NCI-H187 (cell line): ENCODE measurements at regions not wholly inside any gene's neighbourhood (a gene's known extent, or its start where the extent isn't known, plus 50 kb on each side); places are given as distances from the start of the nearest gene placed in this dataset.

ENCODE experiments used
- DNase-seq, 2 experiments: peaks; one replicate each; lab custom pipeline; 2025; lab: John Stamatoyannopoulos, UW

DNA sequence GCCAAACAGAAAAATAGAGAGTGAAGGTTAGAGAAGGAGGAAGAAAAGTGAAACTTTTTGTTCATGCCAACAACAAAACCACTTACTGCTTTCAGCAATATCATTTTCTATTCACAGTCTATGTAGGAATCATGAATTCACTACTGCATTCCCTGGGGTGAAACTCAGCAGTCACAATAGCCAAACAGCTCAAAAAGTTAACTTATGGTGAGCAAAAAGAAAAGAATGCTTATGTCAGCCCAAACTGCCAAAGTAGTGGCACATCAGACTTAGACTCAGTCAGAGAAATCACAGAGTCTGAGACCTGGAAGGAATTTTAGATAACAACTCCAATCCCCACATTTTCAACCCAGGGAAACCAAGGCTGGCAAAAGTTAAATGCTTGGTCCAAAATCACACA lies 238.7 kb upstream of the TMCO5A start:
- no peak for DNase-seq

DNA sequence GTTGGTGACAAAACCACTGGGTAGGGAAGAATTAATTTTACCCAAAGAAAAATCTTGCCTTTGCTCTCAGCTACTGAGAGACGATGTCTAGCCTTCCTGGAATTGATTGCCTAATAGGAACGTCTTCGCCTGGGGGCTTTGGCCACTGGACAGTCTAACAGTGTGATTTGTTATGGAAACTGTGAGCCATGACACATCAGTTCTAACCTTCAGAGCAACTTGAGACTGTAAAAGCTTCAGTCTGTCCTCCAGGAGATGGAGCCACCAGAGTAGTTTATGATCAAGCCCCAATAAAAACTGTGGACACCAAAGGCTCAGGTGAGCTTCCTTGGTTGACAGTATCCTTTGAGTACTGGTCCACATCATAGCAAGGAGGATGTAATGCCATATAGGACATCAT lies 235.8 kb upstream of the TMCO5A start:
- no peak for DNase-seq

DNA sequence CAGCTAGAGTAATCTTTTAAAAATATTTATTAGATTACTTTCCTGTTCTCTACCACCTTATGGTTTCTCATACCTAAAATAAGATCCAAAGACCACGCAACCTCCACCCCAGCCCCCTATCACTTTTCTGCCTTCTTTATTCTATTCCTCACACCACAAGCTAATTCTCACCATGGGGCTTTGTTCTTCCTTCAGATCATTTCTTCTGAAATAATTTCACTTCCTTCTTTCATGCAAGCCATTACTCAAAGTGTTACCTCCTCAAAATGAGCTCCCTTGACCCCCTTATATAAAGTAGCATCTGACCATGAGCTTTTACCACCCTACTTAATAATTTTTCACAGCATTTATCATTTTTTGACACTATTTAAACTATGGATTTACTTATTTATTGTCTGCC lies 233.2 kb upstream of the TMCO5A start:
- no peak for DNase-seq

DNA sequence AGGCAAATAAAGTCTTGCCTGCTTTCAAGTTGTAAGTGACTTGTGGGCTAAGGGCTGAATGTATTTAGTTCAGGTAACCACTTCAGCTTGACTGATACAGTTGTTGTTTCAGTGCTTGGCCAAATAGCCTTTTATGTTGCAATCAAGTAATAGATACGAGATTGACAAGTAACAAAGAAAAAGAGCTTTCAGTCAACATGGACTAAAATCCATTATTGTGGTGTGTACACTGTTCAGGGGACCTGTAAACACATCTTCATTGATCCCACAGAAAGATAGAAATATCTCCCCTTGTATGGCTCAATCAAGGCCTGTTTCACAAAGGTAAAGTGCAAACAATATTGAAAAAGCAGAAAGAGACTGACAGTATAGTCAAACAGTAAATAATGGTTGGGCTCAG lies 224.8 kb upstream of the TMCO5A start:
- DNase-seq, result no peak

DNA sequence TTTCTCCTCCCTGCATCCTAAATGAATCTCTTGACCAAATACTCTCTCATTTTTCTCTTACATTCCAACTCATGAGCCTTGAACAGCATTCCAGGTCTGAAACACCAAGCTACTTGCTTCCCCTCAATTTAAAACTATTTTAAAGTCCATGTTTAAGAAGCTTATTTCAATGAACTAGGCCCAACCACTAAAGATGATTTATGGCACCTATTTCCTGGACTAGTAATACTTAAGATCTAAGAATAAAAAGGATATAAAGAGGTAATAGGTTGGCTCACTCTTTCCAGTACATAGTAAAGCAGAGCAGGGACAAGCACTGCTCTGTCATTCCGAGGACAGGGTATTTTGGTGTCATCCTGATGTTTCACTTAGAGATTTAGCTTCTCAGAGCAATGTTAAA lies 219.3 kb upstream of the TMCO5A start:
- no peak for DNase-seq

DNA sequence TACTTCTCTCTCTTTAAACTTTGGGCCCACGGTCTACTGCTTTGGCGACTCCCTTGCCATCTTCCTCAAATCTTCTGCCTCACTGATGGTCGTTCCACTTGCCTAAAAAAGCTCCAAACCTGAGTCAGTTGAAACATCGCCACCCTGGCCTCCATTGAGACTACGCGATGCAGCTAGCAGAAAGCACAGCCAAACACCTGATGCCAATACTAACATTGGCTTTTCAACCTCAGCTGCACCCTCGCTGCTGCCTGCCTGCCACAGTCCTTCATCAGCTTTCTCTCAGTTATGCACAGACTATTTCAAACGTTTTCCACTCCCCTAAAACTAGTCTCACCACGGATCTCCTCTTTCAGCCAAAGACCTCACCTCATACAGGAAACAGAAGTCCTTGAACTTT lies 214.2 kb upstream of the TMCO5A start:
- DNase-seq, result no peak

DNA sequence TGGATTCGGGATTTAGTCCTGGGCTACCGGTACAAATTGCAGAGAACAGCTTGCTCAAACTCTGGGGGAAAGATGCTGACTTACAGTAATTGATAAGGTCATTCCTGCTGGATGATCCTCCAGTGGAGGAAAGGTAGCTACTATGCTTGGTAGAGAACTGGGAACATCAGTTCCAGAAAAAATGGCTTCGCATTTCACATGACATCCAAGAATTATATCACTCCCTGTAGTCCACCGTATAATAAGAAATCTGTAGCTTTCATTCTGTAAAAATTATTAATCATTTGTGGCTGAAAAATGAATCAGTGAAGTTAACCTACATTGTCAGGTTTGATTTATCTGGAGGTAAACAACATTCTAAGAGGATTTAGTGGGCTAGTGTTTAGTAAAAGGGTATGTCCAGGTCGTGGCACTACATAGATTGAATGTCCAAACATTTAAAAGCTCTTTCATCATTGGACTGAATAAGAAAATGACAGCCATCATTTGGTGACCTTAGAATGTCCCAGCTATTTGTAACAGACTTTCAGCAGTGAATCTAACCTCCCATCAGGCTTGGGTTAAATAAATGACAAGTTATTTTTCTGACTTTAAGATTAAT lies 203.2 kb upstream of the TMCO5A start:
- DNase-seq, result no peak

DNA sequence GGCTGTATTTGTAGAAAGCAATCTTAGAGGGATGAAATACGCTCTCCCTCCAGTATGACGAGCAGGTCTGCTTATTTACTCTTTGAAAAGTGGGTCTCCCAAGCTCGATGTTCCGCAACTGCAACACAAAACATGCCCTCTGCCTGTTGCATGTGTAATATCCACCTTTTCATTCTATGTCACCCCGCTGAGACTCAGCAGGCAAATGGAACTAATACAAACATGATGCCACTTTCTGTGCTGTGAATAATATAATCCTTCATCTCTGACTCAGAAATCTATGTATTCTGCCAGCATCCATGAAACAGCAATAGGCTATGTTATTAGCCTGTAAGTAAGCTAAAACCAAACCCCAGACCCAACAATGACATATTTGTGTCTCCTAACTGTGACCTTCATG lies 200.8 kb upstream of the TMCO5A start:
- DNase-seq, result no peak

DNA sequence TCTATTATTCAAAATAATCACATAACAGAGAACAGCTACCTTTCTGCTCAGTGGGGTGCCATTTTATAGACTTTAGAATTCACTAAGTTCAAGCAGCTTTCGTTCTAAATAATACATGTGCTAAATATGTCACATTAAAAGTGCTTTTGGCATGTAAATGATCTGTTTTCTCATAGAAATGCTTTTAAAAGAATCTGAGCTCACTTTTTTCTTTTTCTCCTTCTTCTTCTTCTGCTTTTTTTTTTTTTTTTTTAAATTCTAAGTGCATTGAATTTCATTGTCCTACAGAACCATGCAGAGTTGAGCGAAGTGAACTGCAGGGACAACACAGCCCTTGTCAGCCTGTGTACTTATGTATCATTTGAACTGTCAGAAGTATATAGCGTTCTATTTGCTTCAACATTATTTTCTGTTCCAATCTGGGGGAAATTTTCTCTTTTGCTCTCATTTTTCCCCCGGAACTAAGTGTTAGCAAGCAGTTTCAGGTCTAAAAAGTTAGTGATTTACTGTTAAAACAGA lies 193.8 kb upstream of the TMCO5A start:
- DNase-seq, result no peak

DNA sequence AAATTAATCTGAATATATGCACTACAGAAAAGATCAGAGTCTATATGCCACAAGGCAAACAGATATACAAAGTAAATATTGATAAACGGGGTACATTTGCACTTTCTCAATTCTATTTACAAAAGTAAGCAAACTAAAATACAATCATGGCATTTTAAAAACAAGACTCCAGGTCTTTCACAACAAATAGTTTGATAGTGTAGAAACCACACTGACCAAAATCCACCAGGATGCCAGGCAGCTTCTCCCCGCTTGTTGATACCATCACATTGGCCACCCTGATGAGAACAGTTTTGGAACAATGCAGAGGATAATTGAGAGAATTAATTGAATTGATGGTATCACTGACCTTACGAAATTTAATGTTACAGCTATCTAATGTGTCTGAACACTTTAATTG lies 190.6 kb upstream of the TMCO5A start:
- DNase-seq, result no peak

DNA sequence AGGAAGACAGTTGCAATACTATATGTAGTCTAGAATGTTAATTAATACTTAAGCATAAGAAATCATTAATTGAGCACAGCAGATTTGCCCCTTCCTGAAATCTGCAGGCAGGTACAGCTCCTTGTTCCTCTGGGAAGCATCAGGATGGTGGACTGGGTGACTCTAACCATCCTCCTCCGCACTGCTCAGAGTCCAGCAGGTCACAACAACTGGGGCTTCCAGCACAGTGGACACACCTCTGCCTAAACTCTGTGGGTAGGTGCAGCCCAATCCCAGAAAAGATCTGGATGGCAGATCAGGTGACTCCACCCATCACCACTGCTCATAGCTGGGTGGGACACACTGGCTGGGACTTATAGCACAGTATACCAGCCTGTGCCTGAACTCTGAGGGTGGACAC lies 189.9 kb upstream of the TMCO5A start:
- no peak for DNase-seq

DNA sequence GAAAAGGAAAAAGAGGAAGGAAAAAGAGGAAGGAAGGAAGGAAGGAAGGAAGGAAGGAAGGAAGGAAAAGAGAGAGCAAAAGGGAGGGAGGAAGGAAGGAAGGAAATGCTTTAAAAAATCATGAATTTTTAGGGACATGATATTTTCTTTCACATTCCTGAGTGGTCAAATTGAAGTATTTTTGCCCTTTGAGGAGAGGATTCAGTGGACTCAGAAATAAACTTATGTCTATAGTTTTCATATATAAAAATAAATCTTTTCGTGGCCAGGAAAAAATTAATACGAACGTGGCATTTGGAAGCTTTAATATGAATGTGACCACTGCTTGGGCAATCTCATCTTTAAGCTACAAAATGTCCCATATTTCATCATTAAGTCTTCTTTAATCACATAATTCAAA lies 183.0 kb upstream of the TMCO5A start:
- DNase-seq, result no peak

DNA sequence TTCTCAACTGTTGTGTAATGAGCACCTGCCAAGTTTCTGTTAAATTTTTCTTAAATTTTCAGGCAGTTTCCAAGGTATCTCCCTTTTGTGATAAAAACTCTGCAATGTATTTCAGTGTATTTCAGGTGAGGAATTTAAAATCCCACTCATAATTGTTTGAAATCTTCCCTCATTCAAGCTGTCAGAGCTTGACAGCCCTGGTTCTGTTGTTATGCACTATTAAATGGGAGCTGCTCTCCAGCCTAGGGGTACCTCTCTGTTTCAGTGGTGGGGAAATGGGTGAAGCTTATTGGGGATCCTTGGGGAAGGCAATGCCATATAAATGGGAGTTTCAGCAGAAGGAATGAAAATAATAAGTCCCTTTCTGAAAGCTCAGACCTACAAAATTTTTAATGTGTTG lies 178.0 kb upstream of the TMCO5A start:
- no peak for DNase-seq

DNA sequence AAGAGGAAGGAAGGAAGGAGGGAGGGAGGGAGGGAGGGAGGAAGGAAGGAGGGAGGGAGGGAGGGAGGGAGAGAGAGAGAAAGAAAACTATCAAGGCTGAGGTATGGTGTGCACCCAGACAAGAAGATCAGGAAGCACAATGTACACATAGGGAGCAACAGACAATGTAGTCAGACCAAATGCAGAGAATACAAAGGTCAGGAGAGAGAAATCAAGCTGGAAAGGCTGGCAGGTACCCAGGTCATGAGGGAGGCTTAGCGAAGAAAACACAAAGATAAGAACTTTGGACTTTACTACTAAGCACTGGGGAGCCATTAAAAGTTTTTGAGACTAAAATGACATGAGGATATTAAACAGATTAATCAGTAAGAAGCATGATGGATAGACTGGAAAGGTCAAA lies 176.0 kb upstream of the TMCO5A start:
- no peak for DNase-seq

DNA sequence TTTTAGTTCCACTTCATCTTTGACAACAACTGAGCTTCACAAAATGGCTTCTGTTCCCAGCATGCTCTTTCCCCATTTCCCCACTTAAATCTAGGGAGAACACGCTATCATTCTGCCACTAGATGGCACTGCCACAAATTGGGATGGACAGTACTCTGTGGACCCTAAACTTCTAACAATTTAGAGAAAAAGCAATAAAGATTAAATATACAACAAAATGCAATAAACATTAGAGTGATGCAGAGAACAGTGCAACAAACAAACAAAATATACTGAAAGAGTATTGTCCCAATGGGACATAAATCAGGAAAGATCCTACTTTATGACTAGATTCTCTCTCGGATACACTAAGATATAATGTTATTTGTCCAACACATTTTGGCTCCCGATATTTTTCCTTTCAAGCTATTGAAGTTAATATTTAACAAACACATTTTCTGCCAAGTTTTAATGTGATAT lies 169.7 kb upstream of the TMCO5A start:
- DNase-seq, result no peak

DNA sequence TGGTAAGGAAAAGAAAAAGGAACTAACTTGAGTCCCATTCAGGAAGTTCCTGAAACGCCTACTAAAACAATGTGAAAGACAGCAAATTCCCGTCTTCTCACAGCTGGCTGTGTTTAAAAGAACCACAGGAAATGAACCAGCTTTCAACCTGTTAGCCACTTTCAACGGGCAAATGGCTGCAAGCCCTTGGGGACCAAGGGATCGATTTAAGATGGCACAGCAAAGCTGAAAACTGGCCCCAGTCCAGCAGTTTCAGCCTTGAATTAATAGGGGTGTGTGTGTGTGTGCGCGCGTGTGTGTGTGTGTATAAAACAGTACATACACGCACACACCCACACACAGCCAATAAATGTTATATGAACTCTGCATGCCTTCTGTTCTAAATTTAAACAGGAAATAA lies 168.7 kb upstream of the TMCO5A start:
- no peak for DNase-seq

DNA sequence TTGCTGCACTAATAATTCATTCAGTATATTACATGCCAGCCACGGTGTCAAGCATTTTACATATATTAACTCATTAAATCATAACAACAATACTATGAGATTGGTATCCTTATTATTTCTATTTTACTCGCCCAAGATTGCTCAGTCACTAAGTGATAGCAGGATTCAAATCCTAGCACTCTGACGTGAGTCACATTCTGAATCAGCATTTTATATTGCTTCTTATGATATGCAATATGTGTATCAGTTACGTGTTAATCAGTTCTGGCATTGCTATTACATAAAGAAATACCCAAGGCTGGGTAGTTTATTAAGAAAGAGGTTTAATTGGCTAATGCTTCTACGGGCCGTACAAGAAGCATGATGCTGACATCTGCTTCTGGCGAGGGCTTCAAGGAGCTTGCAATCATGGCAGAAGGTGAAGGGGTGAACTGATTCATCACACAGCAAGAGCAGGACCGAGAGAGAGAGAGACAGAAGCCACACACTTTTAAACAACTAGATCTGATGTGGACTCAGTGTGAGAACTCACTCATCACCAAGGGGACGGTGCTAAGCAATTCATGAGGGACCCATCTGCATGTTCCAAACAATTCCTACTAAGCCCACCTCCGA lies 166.5 kb upstream of the TMCO5A start:
- no peak for DNase-seq

DNA sequence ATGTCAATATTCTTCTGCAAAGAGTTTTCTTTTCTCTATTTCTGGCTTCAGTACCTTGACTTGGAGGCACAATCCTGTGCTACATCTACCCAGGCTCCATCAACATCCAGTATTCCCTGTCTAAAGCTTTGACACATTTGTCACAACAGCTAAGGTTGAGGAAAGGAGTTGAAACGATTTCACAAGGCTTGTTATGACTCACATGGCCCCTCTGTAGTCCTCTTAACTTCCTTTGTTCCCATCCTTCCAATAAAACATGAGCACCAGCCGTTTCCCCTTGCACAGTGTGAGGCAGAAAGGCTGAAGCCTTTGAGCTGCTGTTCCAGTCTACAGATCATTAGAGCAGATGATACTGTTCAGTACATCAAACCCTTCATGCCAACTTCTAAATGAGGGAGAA lies 163.0 kb upstream of the TMCO5A start:
- DNase-seq, result no peak

DNA sequence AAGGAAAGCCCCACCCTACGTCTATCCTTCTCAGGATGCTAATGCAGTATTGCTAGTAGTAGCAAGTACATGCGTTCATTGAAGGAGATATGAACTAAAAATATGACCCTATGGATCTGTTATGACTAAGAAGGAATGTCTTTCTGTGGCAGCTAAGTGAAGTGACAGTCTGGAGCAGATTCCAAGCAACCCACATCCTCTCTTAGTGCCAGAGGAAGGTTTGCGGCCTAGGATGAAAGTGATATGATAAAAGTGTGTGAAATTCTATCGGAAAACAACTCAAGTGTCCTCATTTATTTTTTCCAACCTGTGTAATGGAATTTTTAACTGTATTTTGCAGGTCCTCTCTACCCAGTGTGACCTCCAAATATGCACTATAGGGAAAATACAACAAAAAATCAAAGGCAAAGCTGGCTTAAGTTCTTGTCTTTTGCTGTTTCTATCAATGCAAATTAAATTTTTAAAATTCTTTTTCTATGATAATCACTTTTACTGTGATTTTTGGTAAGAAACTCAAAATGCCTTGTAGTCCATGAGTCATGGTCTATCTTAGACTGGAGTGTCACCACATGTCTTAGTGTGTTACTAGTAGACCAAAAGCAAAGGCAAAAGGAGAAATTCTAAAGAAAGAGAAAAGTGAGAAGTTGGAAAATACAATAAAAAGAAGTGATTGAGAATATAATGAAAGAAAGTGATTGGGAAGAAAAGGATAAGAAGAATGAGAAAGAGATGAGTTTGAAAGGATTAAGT lies 161.2 kb upstream of the TMCO5A start:
- no peak for DNase-seq

DNA sequence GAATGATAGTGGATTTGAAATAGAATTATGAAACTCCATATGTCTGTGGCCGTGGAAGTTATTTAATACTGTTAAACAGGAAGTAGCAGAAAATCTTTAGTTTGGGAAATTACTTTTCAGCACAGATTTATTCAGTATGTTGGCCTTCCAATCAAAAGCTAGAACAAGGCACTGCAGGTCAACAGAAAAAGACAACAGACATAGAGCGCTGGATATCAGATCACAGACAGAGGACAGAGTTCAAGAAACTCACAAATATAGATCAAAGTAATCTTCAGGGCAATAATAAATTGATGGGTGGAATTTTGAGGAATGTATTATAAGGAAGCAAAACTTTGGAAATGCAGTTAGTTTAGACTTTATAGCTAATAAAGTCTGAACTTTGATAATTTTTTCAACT lies 159.5 kb upstream of the TMCO5A start:
- DNase-seq, result no peak

DNA sequence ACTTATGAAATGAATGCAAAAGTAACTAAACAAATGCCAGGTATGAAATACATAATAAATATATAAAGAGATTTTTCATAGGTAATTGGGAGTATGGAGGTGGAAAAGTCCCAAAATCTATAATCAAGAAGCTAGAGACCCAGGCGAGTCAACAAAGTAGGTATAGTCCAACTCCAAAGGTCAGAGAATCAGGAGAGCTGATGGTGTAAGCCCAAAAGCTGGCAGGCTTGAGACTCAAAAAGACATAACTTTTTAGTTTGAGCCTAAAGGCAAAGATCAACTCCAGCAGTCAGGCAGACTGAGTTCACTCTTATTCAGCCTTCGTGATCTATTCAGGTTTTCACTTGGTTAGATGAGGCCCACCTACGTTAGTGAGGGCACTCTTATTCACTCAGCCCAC lies 157.4 kb upstream of the TMCO5A start:
- no peak for DNase-seq

DNA sequence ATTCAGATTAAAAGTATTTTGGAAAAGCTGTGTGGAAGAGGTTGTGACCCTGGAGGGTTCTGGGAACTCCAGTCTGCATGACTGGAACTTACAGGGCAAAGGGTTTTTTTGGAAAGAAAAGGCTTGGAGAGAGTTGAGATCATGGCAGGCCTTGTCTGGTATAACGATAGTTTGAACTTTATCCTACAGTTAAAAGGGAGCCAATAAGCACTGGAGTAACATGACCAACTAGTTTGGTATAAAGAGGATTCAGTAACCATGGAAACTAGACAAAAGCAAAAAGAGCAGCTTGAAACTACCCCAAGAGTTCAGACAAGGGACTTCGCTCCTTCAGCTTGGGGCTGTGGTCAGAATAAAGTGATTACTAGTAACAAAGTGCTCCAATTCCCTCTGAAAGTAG lies 151.2 kb upstream of the TMCO5A start:
- DNase-seq, result no peak

DNA sequence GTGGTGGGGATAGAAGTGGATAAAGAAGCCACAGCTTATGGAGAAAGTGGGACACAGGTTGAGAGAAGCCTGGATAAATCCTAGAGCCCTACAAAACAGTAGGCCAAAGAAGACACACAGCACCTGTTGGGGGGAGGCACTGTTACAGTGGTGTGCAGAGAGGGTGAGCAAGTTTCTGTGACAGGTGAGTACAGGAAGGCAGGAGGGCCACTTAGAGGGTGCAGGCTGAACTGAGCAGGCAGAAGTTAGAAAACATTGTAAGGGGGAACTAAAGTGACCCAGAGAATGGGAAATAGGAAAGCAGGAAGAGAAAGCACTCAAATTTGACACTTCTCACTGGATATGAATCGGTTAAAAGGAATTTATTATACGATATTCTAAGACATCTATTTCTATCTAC lies 146.1 kb upstream of the TMCO5A start:
- no peak for DNase-seq
